Fibroblast of lung (primary cell): ENCODE measurements at regions not wholly inside any gene's neighbourhood (a gene's known extent, or its start where the extent isn't known, plus 50 kb on each side); places are given as distances from the start of the nearest gene placed in this dataset.

Source experiments
- DNase-seq, 2 donors: peaks; one replicate each; pipeline versions ENCODE4 v3.0.0 to v3.0.0-alpha.2; 2010; ENCODE audit warnings: low read depth in 2 of 2
- H2AFZ ChIP-seq: 2 replicates; pipeline ENCODE4 v1.5.1; 2012; ENCODE audit warnings: low read length, control low read depth, inconsistent platforms
- H3K27ac ChIP-seq: 2 replicates; pipeline ENCODE4 v1.5.1; 2011; ENCODE audit warnings: low read length, control low read depth; ENCODE audit not compliant: insufficient read depth
- H3K27me3 ChIP-seq: 2 replicates; pipeline ENCODE4 v1.5.1; 2011; ENCODE audit warnings: mild to moderate bottlenecking, low read length; ENCODE audit not compliant: control insufficient read depth, insufficient read depth
- H3K36me3 ChIP-seq: 2 replicates; pipeline ENCODE4 v1.5.1; 2011; ENCODE audit warnings: low read length; ENCODE audit not compliant: control insufficient read depth, insufficient read depth
- H3K4me1 ChIP-seq: 2 replicates; pipeline ENCODE4 v1.5.1; 2011; ENCODE audit warnings: low read length; ENCODE audit not compliant: control insufficient read depth, insufficient read depth; ENCODE audit errors: extremely low read depth
- H3K4me2 ChIP-seq: 2 replicates; pipeline ENCODE4 v1.5.1; 2011; ENCODE audit warnings: low read length, control low read depth; ENCODE audit not compliant: insufficient read depth; ENCODE audit errors: extremely low read depth
- H3K4me3 ChIP-seq, 4 experiments: fragments of 200-600 bp in 1 of 4; sonication (generic) in 1 of 4; replicated peaks in 1 of 4; 2 replicates each; pipeline ENCODE4 v1.5.1; 2011 to 2016; ENCODE audit warnings: low read length in 4 of 4, low read depth in 3 of 4, mild to moderate bottlenecking in 3 of 4, control low read depth in 2 of 4, inconsistent platforms in 1 of 4, mixed read lengths in 1 of 4; ENCODE audit not compliant: insufficient read depth in 1 of 4; ENCODE audit errors: control extremely low read depth in 1 of 4
- H3K79me2 ChIP-seq: 2 replicates; pipeline ENCODE4 v1.5.1; 2012; ENCODE audit warnings: mild to moderate bottlenecking, low read length, inconsistent platforms; ENCODE audit not compliant: control insufficient read depth, insufficient read depth
- H3K9ac ChIP-seq: 2 replicates; pipeline ENCODE4 v1.5.1; 2011; ENCODE audit warnings: mild to moderate bottlenecking, low read length, control low read depth; ENCODE audit not compliant: insufficient read depth
- H3K9me3 ChIP-seq: 2 replicates; pipeline ENCODE4 v1.5.1; 2012; ENCODE audit warnings: low read depth, low read length; ENCODE audit not compliant: control insufficient read depth, insufficient read depth
- H4K20me1 ChIP-seq: 2 replicates; pipeline ENCODE4 v1.5.1; 2011; ENCODE audit warnings: low read length; ENCODE audit not compliant: control insufficient read depth, insufficient read depth; ENCODE audit errors: extremely low read depth
- EZH2 ChIP-seq: IDR thresholded peaks from 2 replicates; pipeline ENCODE4 v1.5.1; 2012; ENCODE audit warnings: low read length, control low read depth, mild to moderate bottlenecking; ENCODE audit errors: missing control alignments
- TF ChIP-seq, protein P1 (sequence below), 2 donors: IDR thresholded peaks in 1 of 2; conservative IDR thresholded peaks in 1 of 2; 1 replicate in 1 of 2; 2 replicates in 1 of 2; pipeline ENCODE4 v1.5.1; 2011 to 2012; ENCODE audit warnings: low read length in 2 of 2, control low read depth in 1 of 2, inconsistent platforms in 1 of 2, low read depth in 1 of 2, mild to moderate bottlenecking in 1 of 2

DNA sequence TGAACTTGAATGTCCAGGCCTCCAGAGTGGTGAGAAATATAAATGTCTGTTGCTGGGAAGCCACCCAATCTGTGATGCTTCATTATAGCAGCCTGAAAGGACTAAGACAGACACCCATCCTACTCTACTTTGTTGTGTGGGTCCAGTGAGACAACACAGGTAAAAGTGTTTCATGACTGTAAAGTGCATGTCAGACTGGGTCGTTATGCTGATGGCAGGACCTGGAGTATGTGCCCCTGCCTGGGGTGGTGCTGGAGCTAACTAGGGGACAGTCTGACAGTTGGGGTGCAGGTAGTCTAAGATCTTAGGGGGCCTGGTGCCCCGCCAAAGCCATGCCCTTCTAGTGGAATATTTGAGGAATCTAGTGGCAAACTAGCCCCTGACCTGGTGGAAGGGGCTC lies 165.6 kb downstream of the TRIM29 start:
- H4K20me1 ChIP-seq = no peaks in the 10 kb centered on the region
- DNase-seq = no peak
- TF ChIP-seq, protein P1, sequence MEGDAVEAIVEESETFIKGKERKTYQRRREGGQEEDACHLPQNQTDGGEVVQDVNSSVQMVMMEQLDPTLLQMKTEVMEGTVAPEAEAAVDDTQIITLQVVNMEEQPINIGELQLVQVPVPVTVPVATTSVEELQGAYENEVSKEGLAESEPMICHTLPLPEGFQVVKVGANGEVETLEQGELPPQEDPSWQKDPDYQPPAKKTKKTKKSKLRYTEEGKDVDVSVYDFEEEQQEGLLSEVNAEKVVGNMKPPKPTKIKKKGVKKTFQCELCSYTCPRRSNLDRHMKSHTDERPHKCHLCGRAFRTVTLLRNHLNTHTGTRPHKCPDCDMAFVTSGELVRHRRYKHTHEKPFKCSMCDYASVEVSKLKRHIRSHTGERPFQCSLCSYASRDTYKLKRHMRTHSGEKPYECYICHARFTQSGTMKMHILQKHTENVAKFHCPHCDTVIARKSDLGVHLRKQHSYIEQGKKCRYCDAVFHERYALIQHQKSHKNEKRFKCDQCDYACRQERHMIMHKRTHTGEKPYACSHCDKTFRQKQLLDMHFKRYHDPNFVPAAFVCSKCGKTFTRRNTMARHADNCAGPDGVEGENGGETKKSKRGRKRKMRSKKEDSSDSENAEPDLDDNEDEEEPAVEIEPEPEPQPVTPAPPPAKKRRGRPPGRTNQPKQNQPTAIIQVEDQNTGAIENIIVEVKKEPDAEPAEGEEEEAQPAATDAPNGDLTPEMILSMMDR (conservative IDR thresholded peaks at IDR 0.05 in 1 of 2, IDR thresholded peaks at IDR 0.05 in 1 of 2; ENCODE audit: low read depth in 1 of 2, low read length in 2 of 2) = no peak
- no peak for TF ChIP-seq EZH2
- no peak overlapping the region for H3K9ac ChIP-seq
- no peaks in the 10 kb centered on the region for H3K27me3 ChIP-seq
- H3K27ac ChIP-seq = no peak overlapping the region
- H2AFZ ChIP-seq = no peak overlapping the region
- no peaks in the 10 kb centered on the region for H3K79me2 ChIP-seq
- no peak overlapping the region for H3K4me2 ChIP-seq
- H3K9me3 ChIP-seq = no peaks in the 10 kb centered on the region
- H3K4me1 ChIP-seq = no peaks in the 10 kb centered on the region
- no peaks in the 10 kb centered on the region for H3K36me3 ChIP-seq
- no peak overlapping the region for H3K4me3 ChIP-seq

DNA sequence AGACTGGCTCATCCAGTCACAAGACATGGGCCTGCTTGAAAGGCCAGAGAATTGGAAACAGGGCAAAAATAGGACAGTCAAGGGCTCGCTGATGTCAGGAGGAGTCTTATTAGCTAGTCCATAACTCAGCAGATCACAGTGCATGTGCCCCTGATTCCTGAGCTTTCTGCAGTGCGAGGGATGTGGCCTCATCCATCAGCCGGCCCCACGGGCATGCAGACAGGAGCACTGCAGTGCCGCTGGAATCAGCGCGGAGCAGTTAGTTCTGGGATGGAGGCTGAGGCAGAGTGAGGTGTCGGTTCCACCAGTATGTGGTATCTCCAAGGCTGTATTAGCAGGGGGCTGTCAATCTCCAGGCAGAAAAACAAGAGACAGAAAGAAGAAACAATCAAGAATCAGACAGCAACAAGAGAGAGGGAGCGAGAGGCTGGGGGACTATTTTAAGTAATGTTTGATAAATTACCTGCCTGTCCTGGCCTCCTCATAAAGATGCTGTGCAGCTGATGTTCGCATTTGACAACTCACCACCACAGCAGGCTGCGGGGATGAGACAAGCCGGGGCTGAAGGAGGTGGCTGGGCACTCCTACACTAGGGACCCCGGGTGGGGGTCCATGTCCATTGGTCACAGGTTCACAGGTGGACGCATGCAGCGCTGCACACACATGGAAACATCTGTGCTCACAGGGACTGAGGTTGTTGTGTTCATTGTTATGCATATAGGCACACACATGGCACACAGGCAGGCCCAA lies 167.2 kb downstream of the TRIM29 start:
- Histone ChIP-seq H3K9ac (no peak overlapping the region), H3K4me1 (no peaks in the 10 kb centered on the region), H3K4me3 (no peak overlapping the region), H3K36me3 (no peaks in the 10 kb centered on the region), H3K79me2 (no peaks in the 10 kb centered on the region), H3K9me3 (no peaks in the 10 kb centered on the region), H2AFZ (no peak overlapping the region), H3K27ac (no peak overlapping the region), H3K4me2 (no peak overlapping the region), H3K27me3 (no peaks in the 10 kb centered on the region), H4K20me1 (no peaks in the 10 kb centered on the region)
- no peak for DNase-seq
- TF ChIP-seq EZH2 = no peak
- TF ChIP-seq, protein P1 (conservative IDR thresholded peaks at IDR 0.05 in 1 of 2, IDR thresholded peaks at IDR 0.05 in 1 of 2; ENCODE audit: low read depth in 1 of 2, low read length in 2 of 2) = no peak

DNA sequence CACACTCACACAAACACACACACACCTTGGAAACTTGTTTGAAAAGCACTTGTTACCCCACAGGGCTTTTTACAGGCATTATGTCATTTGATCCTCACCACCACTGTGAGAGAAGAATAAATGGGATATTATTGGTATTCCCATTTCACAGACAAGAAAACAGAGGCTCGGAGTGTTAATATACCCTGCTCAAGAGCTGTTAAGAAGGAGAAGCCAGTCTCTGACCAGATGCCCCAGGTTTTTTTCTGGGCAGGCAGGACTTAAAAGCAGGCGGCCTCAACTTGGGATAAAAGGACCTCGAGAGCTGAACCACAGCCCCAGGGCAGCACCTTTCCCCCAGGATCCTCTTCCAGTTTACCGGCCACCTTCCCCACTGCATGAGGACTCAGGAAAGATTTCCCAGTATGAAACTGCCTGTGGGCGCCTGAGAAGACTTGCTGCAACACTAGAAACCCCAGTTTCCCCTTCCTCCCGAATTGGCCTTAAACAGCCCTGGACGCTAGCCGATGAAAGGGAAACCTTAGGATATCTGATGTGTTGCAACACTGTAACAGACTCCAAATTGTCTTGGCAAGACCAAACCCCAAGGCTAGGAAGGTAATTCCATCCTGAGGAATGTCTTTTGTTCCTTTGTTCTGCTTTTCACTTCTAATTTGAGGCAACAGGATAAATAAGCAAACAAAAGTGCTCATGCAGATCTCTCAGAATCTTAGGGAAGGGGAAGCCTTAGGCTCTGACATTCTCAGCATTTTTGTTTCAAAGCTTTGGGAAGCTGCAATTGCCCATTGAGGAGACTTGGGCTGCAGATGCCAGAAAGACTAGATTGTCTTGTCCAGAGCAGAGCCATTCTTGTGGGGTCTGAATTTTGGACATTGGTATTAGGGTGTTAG lies 173.5 kb downstream of the TRIM29 start:
- Histone ChIP-seq H3K9ac (no peak overlapping the region), H3K36me3 (no peaks in the 10 kb centered on the region), H3K79me2 (no peaks in the 10 kb centered on the region), H3K27me3 (no peaks in the 10 kb centered on the region), H3K9me3 (no peaks in the 10 kb centered on the region), H3K27ac (no peak overlapping the region), H3K4me1 (no peaks in the 10 kb centered on the region), H4K20me1 (no peaks in the 10 kb centered on the region), H2AFZ (no peak overlapping the region), H3K4me3 (no peak overlapping the region), H3K4me2 (no peak overlapping the region)
- TF ChIP-seq, protein P1 (conservative IDR thresholded peaks at IDR 0.05 in 1 of 2, IDR thresholded peaks at IDR 0.05 in 1 of 2; ENCODE audit: low read depth in 1 of 2, low read length in 2 of 2) = no peak
- no peak for TF ChIP-seq EZH2
- no peak for DNase-seq
